KMS-11 (cell line): ENCODE measurements at regions not wholly inside any gene's neighbourhood (a gene's known extent, or its start where the extent isn't known, plus 50 kb on each side); places are given as distances from the start of the nearest gene placed in this dataset.

Experiments used
- H2AFZ ChIP-seq: fragments of 200-600 bp; sonication (generic); 2 replicates; pipeline ENCODE4 v1.6.1; 2016; ENCODE audit warnings: antibody characterized with exemption, mixed run types, low read depth
- H3K27ac ChIP-seq: fragments of 200-600 bp; sonication (generic); 2 replicates; pipeline ENCODE4 v1.6.1; 2016; ENCODE audit warnings: mild to moderate bottlenecking, mixed run types
- H3K27me3 ChIP-seq: fragments of 200-600 bp; sonication (generic); 2 replicates; pipeline ENCODE4 v1.6.1; 2017; ENCODE audit warnings: mild to moderate bottlenecking, low read depth, mixed run types, moderate library complexity; ENCODE audit not compliant: insufficient read depth
- H3K36me3 ChIP-seq: fragments of 200-600 bp; sonication (generic); 2 replicates; pipeline ENCODE4 v1.6.1; 2017; ENCODE audit warnings: mild to moderate bottlenecking, mixed run types; ENCODE audit not compliant: insufficient read depth
- H3K4me1 ChIP-seq: fragments of 200-600 bp; sonication (generic); 2 replicates; pipeline ENCODE4 v1.6.1; 2016; ENCODE audit warnings: mild to moderate bottlenecking, low read depth, mixed run types; ENCODE audit not compliant: poor library complexity, severe bottlenecking
- H3K4me2 ChIP-seq: fragments of 200-600 bp; sonication (generic); 2 replicates; pipeline ENCODE4 v1.7.0; 2016; ENCODE audit warnings: mild to moderate bottlenecking, mixed run types
- H3K4me3 ChIP-seq: fragments of 200-600 bp; sonication (generic); IDR thresholded peaks from 2 replicates; pipeline ENCODE4 v1.6.1; 2017; ENCODE audit warnings: low read depth, low read length, mixed read lengths; ENCODE audit not compliant: insufficient read depth
- H3K79me2 ChIP-seq: fragments of 200-600 bp; sonication (generic); 2 replicates; pipeline ENCODE4 v1.6.1; 2016; ENCODE audit warnings: low read depth, mixed run types; ENCODE audit not compliant: insufficient read depth
- H3K9ac ChIP-seq: fragments of 200-600 bp; sonication (generic); 2 replicates; pipeline ENCODE4 v1.6.1; 2016; ENCODE audit warnings: mild to moderate bottlenecking, mixed run types
- H4K20me1 ChIP-seq: fragments of 200-600 bp; sonication (generic); 2 replicates; pipeline ENCODE4 v1.6.1; 2016; ENCODE audit warnings: mild to moderate bottlenecking, mixed run types; ENCODE audit not compliant: insufficient read depth
- TF ChIP-seq, protein P1 (sequence below): fragments of 200-600 bp; sonication (generic); conservative IDR thresholded peaks from 2 replicates; pipeline ENCODE4 v1.6.1; 2017; ENCODE audit warnings: low read depth, mild to moderate bottlenecking, antibody characterized with exemption, low read length, moderate library complexity, mixed read lengths

DNA sequence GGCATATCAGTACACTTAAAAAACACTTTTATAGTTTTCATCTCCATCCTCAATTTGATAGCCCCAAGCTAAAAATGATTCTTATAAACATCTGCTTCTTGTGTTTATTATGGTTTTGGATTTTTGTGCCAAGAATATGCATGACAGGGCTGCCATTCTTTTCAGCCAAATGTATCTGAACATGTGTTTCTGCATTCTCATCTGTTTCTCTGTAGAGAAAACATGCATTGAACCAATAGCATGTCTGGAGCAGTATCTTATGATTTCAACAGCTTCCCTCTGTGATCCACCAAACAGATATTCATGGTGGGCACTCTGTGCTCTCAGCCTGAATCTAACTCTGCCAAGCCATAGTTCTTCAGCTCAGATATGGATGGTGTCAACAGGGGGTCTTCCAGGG lies 99.3 kb upstream of the ERCC6L2 start:
- Histone ChIP-seq H3K79me2 (no peaks in the 10 kb centered on the region), H4K20me1 (no peaks in the 10 kb centered on the region), H3K27me3 (no peaks in the 10 kb centered on the region), H3K4me2 (no peak overlapping the region), H3K27ac (no peak overlapping the region), H3K9ac (no peak overlapping the region), H3K4me3 (no peak overlapping the region), H2AFZ (no peak overlapping the region), H3K4me1 (no peaks in the 10 kb centered on the region), H3K36me3 (no peaks in the 10 kb centered on the region)
- TF ChIP-seq, protein P1, sequence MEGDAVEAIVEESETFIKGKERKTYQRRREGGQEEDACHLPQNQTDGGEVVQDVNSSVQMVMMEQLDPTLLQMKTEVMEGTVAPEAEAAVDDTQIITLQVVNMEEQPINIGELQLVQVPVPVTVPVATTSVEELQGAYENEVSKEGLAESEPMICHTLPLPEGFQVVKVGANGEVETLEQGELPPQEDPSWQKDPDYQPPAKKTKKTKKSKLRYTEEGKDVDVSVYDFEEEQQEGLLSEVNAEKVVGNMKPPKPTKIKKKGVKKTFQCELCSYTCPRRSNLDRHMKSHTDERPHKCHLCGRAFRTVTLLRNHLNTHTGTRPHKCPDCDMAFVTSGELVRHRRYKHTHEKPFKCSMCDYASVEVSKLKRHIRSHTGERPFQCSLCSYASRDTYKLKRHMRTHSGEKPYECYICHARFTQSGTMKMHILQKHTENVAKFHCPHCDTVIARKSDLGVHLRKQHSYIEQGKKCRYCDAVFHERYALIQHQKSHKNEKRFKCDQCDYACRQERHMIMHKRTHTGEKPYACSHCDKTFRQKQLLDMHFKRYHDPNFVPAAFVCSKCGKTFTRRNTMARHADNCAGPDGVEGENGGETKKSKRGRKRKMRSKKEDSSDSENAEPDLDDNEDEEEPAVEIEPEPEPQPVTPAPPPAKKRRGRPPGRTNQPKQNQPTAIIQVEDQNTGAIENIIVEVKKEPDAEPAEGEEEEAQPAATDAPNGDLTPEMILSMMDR: no peak

DNA sequence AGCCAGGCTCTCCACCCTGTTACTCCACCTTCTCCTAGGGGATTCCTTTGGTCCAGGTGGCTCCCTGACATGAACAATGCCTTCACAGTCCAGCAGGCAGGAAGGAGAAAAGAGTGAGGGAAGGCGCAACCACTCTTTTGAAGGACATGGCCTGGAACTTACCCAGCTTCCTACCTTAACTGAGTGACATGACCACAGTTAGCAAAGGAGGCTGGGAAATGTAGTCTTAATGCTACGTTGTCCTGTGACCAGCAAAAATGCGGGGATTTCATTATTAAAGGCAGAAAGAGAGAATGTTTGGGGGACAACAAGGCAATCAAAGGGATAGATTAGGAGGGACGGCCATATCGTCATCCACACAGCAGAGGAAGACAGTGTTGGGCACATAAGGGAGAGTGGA lies 100.3 kb upstream of the ERCC6L2 start:
- Histone ChIP-seq H3K27ac (no peak overlapping the region), H3K36me3 (no peaks in the 10 kb centered on the region), H3K79me2 (no peaks in the 10 kb centered on the region), H4K20me1 (no peaks in the 10 kb centered on the region), H3K4me3 (no peak overlapping the region), H3K4me2 (no peak overlapping the region), H3K9ac (no peak overlapping the region), H3K4me1 (no peaks in the 10 kb centered on the region), H2AFZ (no peak overlapping the region), H3K27me3 (no peaks in the 10 kb centered on the region)
- TF ChIP-seq, protein P1: no peak

DNA sequence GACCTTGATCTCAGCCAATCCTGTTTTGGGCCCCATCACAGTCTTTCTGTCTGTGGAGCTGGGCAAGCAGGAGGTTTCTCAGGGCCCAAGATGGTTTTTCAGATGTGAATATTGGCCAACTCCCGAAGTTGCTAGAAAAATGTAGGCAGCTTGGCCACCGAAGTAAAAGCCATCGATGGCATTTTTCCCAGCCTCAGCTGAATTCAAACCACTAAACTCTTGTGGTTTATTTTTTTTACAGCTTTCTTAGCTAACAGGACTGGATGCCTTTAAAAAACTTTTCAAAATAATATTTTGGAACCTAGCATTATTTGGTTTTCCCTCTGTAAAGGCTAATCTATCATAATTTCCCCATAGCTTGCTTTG lies 102.5 kb upstream of the ERCC6L2 start:
- Histone ChIP-seq H3K4me2 (no peak overlapping the region), H3K79me2 (no peaks in the 10 kb centered on the region), H3K4me1 (no peaks in the 10 kb centered on the region), H4K20me1 (no peaks in the 10 kb centered on the region), H3K36me3 (no peaks in the 10 kb centered on the region), H2AFZ (no peak overlapping the region), H3K27me3 (no peaks in the 10 kb centered on the region), H3K4me3 (no peak overlapping the region), H3K27ac (no peak overlapping the region), H3K9ac (no peak overlapping the region)
- TF ChIP-seq, protein P1: no peak

DNA sequence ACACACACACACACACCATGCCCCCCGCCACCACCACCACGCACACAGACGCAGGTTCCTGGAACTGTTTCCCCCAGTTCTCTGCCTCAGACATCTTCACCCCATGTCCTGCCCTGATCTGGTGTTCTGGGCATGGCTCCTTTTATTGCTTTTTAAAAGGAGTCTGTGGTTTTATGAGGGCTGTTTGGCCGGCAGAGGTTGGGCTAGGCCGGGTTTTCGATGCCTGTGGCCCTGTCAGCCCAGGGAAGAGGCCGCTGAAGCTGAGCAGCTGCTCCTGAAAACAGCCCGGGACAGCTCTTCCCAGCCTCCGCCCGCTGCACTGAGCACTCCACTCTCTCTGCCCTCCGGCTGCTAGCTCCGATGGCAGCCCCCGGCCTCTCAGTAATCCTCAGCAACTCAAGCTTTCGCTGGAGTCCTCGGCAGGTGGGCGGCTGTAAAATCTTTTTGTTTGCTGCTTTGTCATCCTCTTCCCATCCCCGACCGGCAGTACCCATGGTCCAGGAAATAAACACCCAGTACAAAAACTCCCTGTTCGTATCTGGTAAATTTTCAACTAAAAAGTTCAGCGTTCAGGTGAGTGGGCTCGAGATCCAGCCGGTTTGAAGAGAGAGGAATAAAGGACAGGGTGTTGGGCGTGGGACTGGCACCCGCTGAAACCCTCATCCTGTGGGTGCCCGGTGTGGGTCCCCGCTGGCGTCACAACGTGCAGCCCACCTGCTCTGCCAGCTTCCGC lies 103.0 kb upstream of the ERCC6L2 start:
- H3K36me3 ChIP-seq: no peaks in the 10 kb centered on the region
- no peaks in the 10 kb centered on the region for H4K20me1 ChIP-seq
- no peaks in the 10 kb centered on the region for H3K27me3 ChIP-seq
- no peaks in the 10 kb centered on the region for H3K4me1 ChIP-seq
- H3K9ac ChIP-seq: no peak overlapping the region
- no peak overlapping the region for H2AFZ ChIP-seq
- H3K27ac ChIP-seq: no peak overlapping the region
- no peaks in the 10 kb centered on the region for H3K79me2 ChIP-seq
- TF ChIP-seq, protein P1: no peak
- H3K4me3 ChIP-seq: no peak overlapping the region
- no peak overlapping the region for H3K4me2 ChIP-seq
